ENCODE measurements at regions not wholly inside any gene's neighbourhood (a gene's known extent, or its start where the extent isn't known, plus 50 kb on each side); places are given as distances from the start of the nearest gene placed in this dataset.

GRCh38 chr12:127457726-127458125 lies 809.2 kb upstream of the TMEM132C start:
- no peak for TF ChIP-seq POLR2A (IDR thresholded peaks at IDR 0.05)
- TF ChIP-seq CTCF (IDR thresholded peaks at IDR 0.05): no peak
- no peak for TF ChIP-seq POLR2AphosphoS5 (IDR thresholded peaks at IDR 0.05)

Data from prostate gland (tissue), 2 donors.